Subcutaneous abdominal adipose tissue (tissue), 5 donors: ENCODE measurements at regions not wholly inside any gene's neighbourhood (a gene's known extent, or its start where the extent isn't known, plus 50 kb on each side); places are given as distances from the start of the nearest gene placed in this dataset.

ENCODE experiments used
- H3K27ac ChIP-seq: one replicate; pipeline ENCODE4 v1.7.0; 2013; ENCODE audit warnings: low read depth, mild to moderate bottlenecking, inconsistent platforms, low read length, moderate library complexity
- H3K27me3 ChIP-seq, 5 donors: one replicate each; pipeline ENCODE4 v1.7.0; 2013; ENCODE audit warnings: low read length in 5 of 5, inconsistent platforms in 1 of 5; ENCODE audit not compliant: control insufficient read depth in 5 of 5, insufficient read depth in 4 of 5
- H3K36me3 ChIP-seq, 5 donors: one replicate each; pipeline ENCODE4 v1.7.0; 2013; ENCODE audit warnings: low read length in 5 of 5; ENCODE audit not compliant: control insufficient read depth in 5 of 5, insufficient read depth in 5 of 5
- H3K4me1 ChIP-seq, 5 donors: one replicate each; pipeline ENCODE4 v1.7.0; 2013; ENCODE audit warnings: low read length in 5 of 5, mild to moderate bottlenecking in 3 of 5, moderate library complexity in 1 of 5; ENCODE audit not compliant: control insufficient read depth in 5 of 5, insufficient read depth in 5 of 5
- H3K4me3 ChIP-seq, 5 donors: one replicate each; pipeline ENCODE4 v1.7.0; 2013; ENCODE audit warnings: low read length in 5 of 5, low read depth in 1 of 5
- H3K9ac ChIP-seq, 5 donors: one replicate each; pipeline ENCODE4 v1.7.0; 2013; ENCODE audit warnings: low read length in 5 of 5, mild to moderate bottlenecking in 4 of 5, moderate library complexity in 3 of 5
- H3K9me3 ChIP-seq, 5 donors: one replicate each; pipeline ENCODE4 v1.7.0; 2013; ENCODE audit warnings: low read length in 5 of 5; ENCODE audit not compliant: control insufficient read depth in 5 of 5
- donor health status: healthy.
- donor health status: healthy.
- donor health status: healthy.
- donor health status: healthy.
- donor health status: healthy.

DNA sequence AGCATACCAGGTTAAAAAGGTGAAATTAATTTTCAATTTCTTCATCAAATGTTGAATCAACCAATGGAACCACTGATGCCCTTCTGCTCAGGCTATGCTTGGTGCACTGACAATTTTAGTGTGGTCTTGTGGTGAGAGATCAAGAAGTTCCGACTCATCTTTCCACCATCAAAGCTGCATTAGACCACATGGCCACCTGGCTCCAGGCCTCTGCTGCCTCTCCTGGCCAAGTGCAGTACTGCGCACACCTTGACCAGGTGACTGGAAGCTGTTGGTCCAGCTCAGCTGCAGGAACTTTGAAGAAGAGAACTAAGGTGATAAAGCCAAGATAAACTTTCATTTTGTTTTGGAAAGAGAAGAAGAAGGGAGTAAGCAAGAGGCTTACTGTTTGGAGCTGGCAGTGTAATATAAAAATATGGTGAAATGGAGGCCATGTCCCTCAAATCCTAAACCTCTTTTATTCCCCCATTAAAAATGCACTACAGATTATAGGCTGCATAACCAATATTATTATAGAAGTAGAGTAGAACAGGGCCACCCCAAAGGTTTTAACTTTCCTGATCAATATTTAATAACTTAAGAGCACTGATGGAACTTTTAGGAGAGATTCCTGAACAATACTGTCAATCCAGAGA, 315.5 kb upstream of the C9orf72 start:
- Histone ChIP-seq H3K4me3 (no peak overlapping the region), H3K9me3 (no peaks in the 10 kb centered on the region), H3K36me3 (no peaks in the 10 kb centered on the region), H3K27me3 (no peaks in the 10 kb centered on the region), H3K4me1 (no peaks in the 10 kb centered on the region), H3K9ac (no peak overlapping the region), H3K27ac (no peak overlapping the region)

GRCh38 chr9:27924502-27924901, 351.2 kb upstream of the C9orf72 start:
- Histone ChIP-seq H3K4me3 (no peak overlapping the region), H3K9ac (no peak overlapping the region), H3K9me3 (no peaks in the 10 kb centered on the region), H3K27ac (no peak overlapping the region), H3K27me3 (peaks cover 0 to 2% (median 0%) of the 10 kb centered on the region in 5 donors), H3K36me3 (no peaks in the 10 kb centered on the region), H3K4me1 (no peaks in the 10 kb centered on the region)

- no peaks in the 10 kb centered on the region for H3K4me1 ChIP-seq
- H3K4me3 ChIP-seq, result no peak overlapping the region
- no peak overlapping the region for H3K9ac ChIP-seq
- H3K36me3 ChIP-seq, result no peaks in the 10 kb centered on the region
- no peaks in the 10 kb centered on the region for H3K9me3 ChIP-seq
- peaks cover 0 to 2% (median 0%) of the 10 kb centered on the region in 5 donors for H3K27me3 ChIP-seq
- H3K27ac ChIP-seq, result no peak overlapping the region
Measured at GRCh38 chr9:27925815-27926214, 352.5 kb upstream of the C9orf72 start.

DNA sequence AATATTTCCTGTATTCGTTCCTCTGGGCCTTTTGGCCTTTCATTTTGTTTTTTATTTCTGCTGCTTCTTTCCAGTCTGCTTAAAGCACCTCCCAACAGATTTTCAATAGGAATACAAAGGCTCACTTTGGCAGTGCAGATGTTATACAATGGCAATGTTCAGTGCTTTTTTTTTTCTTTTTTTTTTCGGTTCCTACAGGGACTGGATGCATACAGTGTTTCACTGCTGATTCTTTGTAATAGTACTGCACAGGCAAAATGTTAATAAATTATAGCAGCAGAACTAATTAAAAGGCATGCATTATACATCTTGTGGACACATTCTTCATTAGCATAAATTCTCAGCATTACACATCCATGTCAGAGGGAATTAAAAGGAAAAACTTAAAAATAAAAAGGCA, 356.6 kb upstream of the C9orf72 start:
- Histone ChIP-seq H3K27me3 (no peaks in the 10 kb centered on the region), H3K36me3 (no peaks in the 10 kb centered on the region), H3K27ac (no peak overlapping the region), H3K4me1 (no peaks in the 10 kb centered on the region), H3K9ac (no peak overlapping the region), H3K4me3 (no peak overlapping the region), H3K9me3 (no peaks in the 10 kb centered on the region)

DNA sequence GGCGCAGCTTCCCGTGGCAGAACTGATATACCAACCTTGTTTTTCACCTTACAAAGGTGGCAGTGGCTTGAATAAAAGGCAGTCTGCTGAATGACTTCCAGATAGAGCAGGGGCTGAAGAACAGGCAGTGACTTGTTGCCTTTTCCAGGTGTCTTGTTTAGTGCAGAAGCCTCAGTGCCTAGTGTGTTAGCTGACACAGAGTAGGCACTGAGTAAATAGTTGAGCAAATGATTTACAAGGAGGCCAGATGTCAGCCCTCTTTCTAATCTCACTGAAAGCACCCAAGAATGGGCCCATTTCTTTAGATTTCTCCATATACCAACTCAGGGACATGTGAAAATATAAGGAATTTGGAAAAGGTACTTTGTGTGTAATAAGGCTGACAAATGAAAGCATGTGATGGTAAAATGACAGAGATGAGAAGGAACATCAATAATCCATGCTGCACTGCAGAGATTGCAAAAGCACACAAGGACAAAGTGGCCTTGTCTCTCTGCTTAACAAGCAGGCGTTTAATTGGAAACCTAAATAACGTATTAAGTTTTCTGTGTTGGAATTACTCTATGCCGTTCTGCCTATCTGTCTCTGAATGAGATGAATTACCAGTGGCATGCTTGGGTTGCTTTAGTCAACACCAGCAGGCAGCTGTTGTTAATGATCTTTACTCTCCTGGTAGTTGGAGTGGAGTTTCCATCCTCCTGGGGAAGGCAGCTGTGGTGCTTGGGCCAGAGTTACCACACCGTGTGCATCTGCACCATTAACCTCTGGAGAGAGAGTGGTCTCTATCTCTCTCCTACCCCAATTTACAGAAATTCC, 360.1 kb upstream of the C9orf72 start:
- H3K27ac ChIP-seq, result no peak overlapping the region
- H3K4me3 ChIP-seq, result no peak overlapping the region
- no peaks in the 10 kb centered on the region for H3K9me3 ChIP-seq
- no peaks in the 10 kb centered on the region for H3K27me3 ChIP-seq
- H3K9ac ChIP-seq, result no peak overlapping the region
- H3K4me1 ChIP-seq, result no peaks in the 10 kb centered on the region
- no peaks in the 10 kb centered on the region for H3K36me3 ChIP-seq

GRCh38 chr9:27934471-27934870, 361.2 kb upstream of the C9orf72 start:
- H3K9ac ChIP-seq, result no peak overlapping the region
- H3K27ac ChIP-seq, result no peak overlapping the region
- H3K4me1 ChIP-seq, result no peaks in the 10 kb centered on the region
- no peaks in the 10 kb centered on the region for H3K9me3 ChIP-seq
- H3K4me3 ChIP-seq, result no peak overlapping the region
- no peaks in the 10 kb centered on the region for H3K36me3 ChIP-seq
- no peaks in the 10 kb centered on the region for H3K27me3 ChIP-seq

DNA sequence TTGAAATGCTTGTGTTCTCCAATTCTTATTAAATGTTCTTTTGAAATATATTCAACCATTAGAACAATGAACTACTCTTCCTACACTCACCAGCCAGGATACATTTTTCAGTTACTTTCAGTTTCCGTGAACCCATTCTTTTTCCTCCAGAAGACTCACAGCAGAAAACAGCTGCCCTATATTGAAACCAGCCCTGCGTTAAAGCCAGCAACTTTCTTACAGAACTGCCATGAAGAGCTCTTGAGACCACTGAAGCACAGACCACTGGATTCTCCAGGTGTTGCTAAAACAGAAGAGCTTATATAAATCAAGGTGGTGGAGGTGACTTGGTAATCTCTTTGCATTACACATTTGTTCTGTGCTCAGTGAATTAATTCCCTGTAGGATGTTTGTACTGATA, 365.9 kb upstream of the C9orf72 start:
- H3K4me1 ChIP-seq, result no peaks in the 10 kb centered on the region
- no peaks in the 10 kb centered on the region for H3K36me3 ChIP-seq
- H3K27ac ChIP-seq, result no peak overlapping the region

DNA sequence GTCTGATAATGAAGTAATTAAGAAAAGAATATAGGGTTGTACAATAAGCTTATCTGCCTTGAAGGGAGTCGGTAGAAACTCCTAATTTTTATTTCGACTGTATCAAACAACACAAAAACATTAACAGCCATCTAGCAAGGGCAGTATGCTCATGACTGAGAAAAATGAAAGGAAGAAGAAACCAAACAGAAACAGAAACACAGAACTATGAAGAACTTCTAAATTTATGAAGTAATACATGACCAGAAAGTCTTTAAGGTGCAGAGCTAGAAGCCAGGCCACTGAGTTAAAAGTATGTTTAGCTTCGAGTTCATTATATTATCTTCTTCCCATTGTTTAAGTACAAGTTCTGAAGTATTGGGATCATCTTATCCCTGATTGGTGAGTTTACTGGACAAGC, 367.3 kb upstream of the C9orf72 start:
- Histone ChIP-seq H3K4me1 (no peaks in the 10 kb centered on the region), H3K27me3 (no peaks in the 10 kb centered on the region), H3K9me3 (no peaks in the 10 kb centered on the region), H3K36me3 (no peaks in the 10 kb centered on the region), H3K4me3 (no peak overlapping the region), H3K27ac (no peak overlapping the region), H3K9ac (no peak overlapping the region)

More for the DNA sequence above, 365.9 kb upstream of the C9orf72 start:
- no peaks in the 10 kb centered on the region for H3K9me3 ChIP-seq
- no peaks in the 10 kb centered on the region for H3K27me3 ChIP-seq
- H3K9ac ChIP-seq, result no peak overlapping the region
- no peak overlapping the region for H3K4me3 ChIP-seq

DNA sequence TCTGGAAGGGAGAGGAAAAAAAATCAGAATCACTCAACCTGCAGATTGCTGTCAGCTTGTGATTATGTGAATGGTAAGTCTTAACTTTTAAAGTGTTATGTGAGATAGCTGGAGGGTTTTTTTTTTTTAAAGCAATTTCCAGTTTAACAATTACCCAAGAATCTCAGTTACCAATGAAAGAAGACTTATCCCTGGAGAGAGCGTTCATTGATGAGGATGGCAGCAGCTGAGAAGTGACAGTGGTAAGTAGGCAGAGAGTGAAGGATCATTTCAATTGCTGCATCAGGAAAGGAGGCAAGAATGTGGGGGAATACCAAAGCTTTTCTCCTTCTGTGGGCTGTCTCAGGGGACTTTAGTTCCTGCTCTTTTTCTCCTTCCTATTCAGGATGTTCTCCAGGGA, 370.2 kb upstream of the C9orf72 start:
- Histone ChIP-seq H3K9me3 (no peaks in the 10 kb centered on the region), H3K27me3 (no peaks in the 10 kb centered on the region), H3K9ac (no peak overlapping the region), H3K4me3 (no peak overlapping the region), H3K36me3 (no peaks in the 10 kb centered on the region), H3K4me1 (no peaks in the 10 kb centered on the region), H3K27ac (no peak overlapping the region)

DNA sequence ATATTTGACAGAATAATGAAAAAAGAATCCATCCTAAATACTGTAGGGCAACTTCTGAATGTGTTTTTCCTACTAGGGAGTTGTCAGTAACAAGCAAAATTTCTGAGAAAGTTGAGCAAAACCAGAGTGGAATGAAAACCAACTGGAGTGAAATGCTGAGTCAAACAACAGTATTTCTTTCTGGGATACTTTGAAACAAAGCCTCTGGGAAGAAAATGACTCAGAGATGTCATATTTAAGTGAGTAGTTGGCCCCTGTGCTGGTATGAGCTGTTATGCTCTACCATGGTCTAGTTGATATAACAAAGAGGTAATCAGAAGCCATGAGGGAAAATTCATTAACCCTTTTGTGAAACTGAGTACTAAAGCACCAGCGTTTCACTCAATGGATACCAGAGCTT, 372.1 kb upstream of the C9orf72 start:
- no peak overlapping the region for H3K4me3 ChIP-seq
- H3K9me3 ChIP-seq, result peaks cover 0 to under 1% (median 0%) of the 10 kb centered on the region in 5 donors
- no peaks in the 10 kb centered on the region for H3K4me1 ChIP-seq
- H3K9ac ChIP-seq, result no peak overlapping the region
- no peaks in the 10 kb centered on the region for H3K36me3 ChIP-seq
- H3K27me3 ChIP-seq, result no peaks in the 10 kb centered on the region
- H3K27ac ChIP-seq, result no peak overlapping the region
